ENCODE measurements at regions not wholly inside any gene's neighbourhood (a gene's known extent, or its start where the extent isn't known, plus 50 kb on each side); places are given as distances from the start of the nearest gene placed in this dataset.

DNA sequence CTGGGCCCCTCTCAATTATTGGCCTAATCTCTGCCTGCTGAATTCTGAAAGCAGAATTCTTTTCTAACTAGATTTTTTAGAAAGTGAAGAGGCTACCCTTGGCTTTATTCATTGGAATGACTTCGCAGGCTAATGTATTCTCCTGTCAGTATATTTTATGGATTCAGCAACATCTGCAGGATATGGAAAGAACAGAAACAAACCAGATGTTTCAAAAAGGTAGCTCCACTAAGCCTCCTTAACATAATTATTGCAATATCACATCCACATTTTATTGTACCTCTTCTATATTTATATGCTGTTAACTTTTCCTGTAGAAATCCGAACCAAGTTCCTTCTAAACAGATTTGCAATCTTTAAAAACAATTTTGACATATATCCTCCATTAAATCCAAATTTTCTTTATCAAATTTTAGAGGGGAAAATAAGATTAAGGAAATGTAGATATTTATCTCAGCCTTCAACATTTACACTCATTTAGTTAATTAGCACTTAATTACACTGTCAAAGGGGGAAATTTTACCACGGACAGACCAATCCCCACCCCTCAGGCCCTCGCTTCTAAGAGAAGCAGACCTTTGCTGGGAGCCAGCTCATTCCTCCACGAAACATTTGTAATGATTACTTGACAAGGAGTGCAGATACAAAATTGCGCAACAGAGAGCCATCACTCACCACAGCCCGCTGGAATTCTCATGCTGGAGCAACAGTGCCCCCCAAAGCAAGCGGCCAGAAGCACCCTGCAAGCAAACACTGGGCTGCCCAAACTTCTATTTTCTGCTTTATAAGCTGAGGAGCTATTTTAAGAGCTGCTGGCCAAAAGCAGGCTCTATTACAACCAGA lies 253.4 kb downstream of the ETAA1 start:
- H3K36me3 ChIP-seq = no peaks in the 10 kb centered on the region
- WGBS, 2 donors = 9 to 22% methylated on average over 8 of the region's 8 CpGs
- TF ChIP-seq POLR2AphosphoS5 (IDR thresholded peaks at IDR 0.05) (peak; percentile 75 to 84 (median 81)), EP300 (IDR thresholded peaks at IDR 0.05) (peak in 3 of 4 donors; percentile 11 to 72 (median 63)), POLR2A (IDR thresholded peaks at IDR 0.05) (no peak)
- TF ChIP-seq, protein P1, sequence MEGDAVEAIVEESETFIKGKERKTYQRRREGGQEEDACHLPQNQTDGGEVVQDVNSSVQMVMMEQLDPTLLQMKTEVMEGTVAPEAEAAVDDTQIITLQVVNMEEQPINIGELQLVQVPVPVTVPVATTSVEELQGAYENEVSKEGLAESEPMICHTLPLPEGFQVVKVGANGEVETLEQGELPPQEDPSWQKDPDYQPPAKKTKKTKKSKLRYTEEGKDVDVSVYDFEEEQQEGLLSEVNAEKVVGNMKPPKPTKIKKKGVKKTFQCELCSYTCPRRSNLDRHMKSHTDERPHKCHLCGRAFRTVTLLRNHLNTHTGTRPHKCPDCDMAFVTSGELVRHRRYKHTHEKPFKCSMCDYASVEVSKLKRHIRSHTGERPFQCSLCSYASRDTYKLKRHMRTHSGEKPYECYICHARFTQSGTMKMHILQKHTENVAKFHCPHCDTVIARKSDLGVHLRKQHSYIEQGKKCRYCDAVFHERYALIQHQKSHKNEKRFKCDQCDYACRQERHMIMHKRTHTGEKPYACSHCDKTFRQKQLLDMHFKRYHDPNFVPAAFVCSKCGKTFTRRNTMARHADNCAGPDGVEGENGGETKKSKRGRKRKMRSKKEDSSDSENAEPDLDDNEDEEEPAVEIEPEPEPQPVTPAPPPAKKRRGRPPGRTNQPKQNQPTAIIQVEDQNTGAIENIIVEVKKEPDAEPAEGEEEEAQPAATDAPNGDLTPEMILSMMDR (IDR thresholded peaks at IDR 0.05) = peak; percentile 55 to 77 (median 66)
- no peaks in the 10 kb centered on the region for H3K9me3 ChIP-seq
- peak overlapping the region in 1 of 4 donors; percentile 1 for H3K4me3 ChIP-seq
- DNase-seq = peak; percentile 96
- no peaks in the 10 kb centered on the region for H3K27me3 ChIP-seq
- intact Hi-C loops (cut with DNase I) = loop anchor here (2.0 to 10.0 kb wide), 8 partner anchors 197 to 1224 kb away; partner anchors contain the start of gene MEIS1
- peak overlapping the region; percentile 72 to 91 (median 83) for H3K27ac ChIP-seq
- peaks cover 0 to 41% (median 32%) of the 10 kb centered on the region in 4 donors for H3K4me1 ChIP-seq

- no peaks in the 10 kb centered on the region for H3K27me3 ChIP-seq
- H3K36me3 ChIP-seq = no peaks in the 10 kb centered on the region
- WGBS, 2 donors = 45 to 58% methylated on average over 3 of the region's 3 CpGs
- H3K4me3 ChIP-seq = no peak overlapping the region
- no peak for DNase-seq
- no peak for TF ChIP-seq EP300 (IDR thresholded peaks at IDR 0.05)
- no peak for TF ChIP-seq POLR2A (IDR thresholded peaks at IDR 0.05)
- TF ChIP-seq, protein P1 (IDR thresholded peaks at IDR 0.05) = no peak
- TF ChIP-seq POLR2AphosphoS5 (IDR thresholded peaks at IDR 0.05) = no peak
- peak overlapping the region; percentile 72 to 91 (median 83) for H3K27ac ChIP-seq
- intact Hi-C loops (cut with DNase I) = loop anchor here (2.0 to 10.0 kb wide), 8 partner anchors 196 to 1225 kb away; partner anchors contain the start of gene MEIS1
- no peaks in the 10 kb centered on the region for H3K9me3 ChIP-seq
- H3K4me1 ChIP-seq = peaks cover 0 to 32% (median 29%) of the 10 kb centered on the region in 4 donors
Observed at GRCh38 chr2:67651565-67651964, 254.4 kb downstream of the ETAA1 start.

DNA sequence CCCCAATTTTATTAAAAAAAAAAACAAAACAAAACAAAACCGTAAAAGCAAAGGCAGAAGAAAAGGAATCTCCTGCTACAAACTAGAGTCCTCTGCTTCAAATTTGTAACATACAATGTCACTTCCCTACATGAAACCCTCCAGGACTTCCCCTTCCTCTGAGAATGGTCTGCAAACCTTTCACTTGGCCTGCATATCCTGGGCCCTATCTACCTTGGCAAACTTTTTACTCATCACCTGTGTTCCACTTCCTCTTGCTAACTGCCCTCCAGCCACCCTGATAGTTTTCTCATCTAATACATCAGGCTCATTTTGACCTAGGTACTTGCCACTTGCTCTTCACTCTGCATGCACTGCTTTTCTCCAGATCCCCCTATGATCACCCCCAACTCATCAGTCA lies 255.5 kb downstream of the ETAA1 start:
- no peak for TF ChIP-seq POLR2AphosphoS5 (IDR thresholded peaks at IDR 0.05)
- TF ChIP-seq, protein P1 (IDR thresholded peaks at IDR 0.05) = no peak
- no peak for TF ChIP-seq EP300 (IDR thresholded peaks at IDR 0.05)
- no peak for TF ChIP-seq POLR2A (IDR thresholded peaks at IDR 0.05)
- Histone ChIP-seq H3K27me3 (no peaks in the 10 kb centered on the region), H3K4me1 (peaks cover 0 to 32% (median 29%) of the 10 kb centered on the region in 4 donors), H3K9me3 (no peaks in the 10 kb centered on the region), H3K27ac (no peak overlapping the region), H3K4me3 (no peak overlapping the region), H3K36me3 (no peaks in the 10 kb centered on the region)
- no peak for DNase-seq
- 59 to 91% methylated on average over 1 of the region's 1 CpG for WGBS, 2 donors
- intact Hi-C loops (cut with DNase I) = loop anchor here (5.0 to 10.0 kb wide), 4 partner anchors 195 to 965 kb away; no protein-coding TSS in a partner anchor

GRCh38 chr2:67656875-67657274 lies 259.7 kb downstream of the ETAA1 start:
- H3K4me1 ChIP-seq = peaks cover 0 to 13% (median 5%) of the 10 kb centered on the region in 4 donors
- no peaks in the 10 kb centered on the region for H3K36me3 ChIP-seq
- H3K27me3 ChIP-seq = no peaks in the 10 kb centered on the region
- intact Hi-C loops (cut with DNase I) = loop anchor here (10.0 kb wide), 1 partner anchor 442 kb away; no protein-coding TSS in a partner anchor
- no peak overlapping the region for H3K27ac ChIP-seq
- no peak overlapping the region for H3K4me3 ChIP-seq
- no peak for TF ChIP-seq EP300 (IDR thresholded peaks at IDR 0.05)
- no peak for TF ChIP-seq POLR2AphosphoS5 (IDR thresholded peaks at IDR 0.05)
- TF ChIP-seq POLR2A (IDR thresholded peaks at IDR 0.05) = no peak
- TF ChIP-seq, protein P1 (IDR thresholded peaks at IDR 0.05) = no peak
- 67 to 80% methylated on average over 4 of the region's 4 CpGs for WGBS, 2 donors
- peaks cover 0 to 3% (median 0%) of the 10 kb centered on the region in 4 donors for H3K9me3 ChIP-seq
- DNase-seq = no peak

Measured in sigmoid colon (tissue), 6 donors.